ENCODE measurements at regions not wholly inside any gene's neighbourhood (a gene's known extent, or its start where the extent isn't known, plus 50 kb on each side); places are given as distances from the start of the nearest gene placed in this dataset.

DNA sequence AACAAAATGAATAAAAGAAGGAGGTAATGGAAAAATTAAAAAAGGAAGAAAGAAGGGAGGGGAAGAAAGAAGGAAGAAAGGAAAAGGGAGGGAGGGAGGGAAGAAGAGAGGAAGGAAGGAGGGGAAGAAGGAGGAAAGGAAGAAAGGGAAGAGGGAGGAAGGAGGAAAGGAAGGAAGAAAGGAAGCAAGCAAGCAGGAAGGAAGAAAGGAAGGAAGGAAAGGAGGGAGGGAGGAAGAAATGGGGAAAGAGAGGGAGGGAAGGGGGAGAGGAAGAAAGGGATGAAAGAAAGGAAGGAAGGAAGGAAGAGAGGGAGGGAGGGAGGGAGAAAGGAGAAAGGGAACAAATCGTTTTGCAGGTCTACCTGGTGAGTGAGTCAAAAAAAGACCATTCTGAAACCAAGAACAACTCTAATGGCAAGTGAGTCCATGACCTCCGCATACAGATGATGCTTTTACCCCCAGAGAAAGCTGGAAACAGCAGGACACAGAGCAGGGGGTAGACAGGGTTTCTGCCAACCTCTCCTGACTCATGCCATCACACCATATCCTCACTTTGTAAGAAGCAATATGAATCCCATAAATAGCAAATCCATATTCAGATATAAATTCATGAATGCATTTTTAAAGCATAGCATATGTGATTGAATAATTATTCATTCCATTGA, 1112.9 kb upstream of the AUTS2 start:
- H3K79me1 ChIP-seq (replicated peaks; ENCODE audit: low read length, poor library complexity, severe bottlenecking), result no peaks in the 10 kb centered on the region
- H3K27ac ChIP-seq (ENCODE audit: low read length, poor library complexity, severe bottlenecking), result no peak overlapping the region
- H3K4me3 ChIP-seq (ENCODE audit: insufficient read depth in 1 of 2, low read depth in 1 of 2, low read length in 2 of 2), result no peak overlapping the region
- no peaks in the 10 kb centered on the region for H3K4me1 ChIP-seq (ENCODE audit: control insufficient read depth, insufficient read depth, low read depth, low read length)
- no peak overlapping the region for H2BK12ac ChIP-seq (ENCODE audit: low read length in 2 of 2)
- H2BK120ac ChIP-seq (ENCODE audit: low read depth, low read length), result no peak overlapping the region
- no peak overlapping the region for H3K18ac ChIP-seq (ENCODE audit: low read depth in 1 of 2, low read length in 2 of 2)
- H2BK15ac ChIP-seq (ENCODE audit: low read depth, poor library complexity, severe bottlenecking), result no peak overlapping the region
- peaks cover 5% of the 10 kb centered on the region for H3K9me3 ChIP-seq (ENCODE audit: control insufficient read depth, low read length)
- WGBS, result 58% methylated on average over 2 of the region's 2 CpGs
- H3K9ac ChIP-seq (ENCODE audit: low read length), result no peak overlapping the region
- no peak overlapping the region for H4K91ac ChIP-seq (ENCODE audit: low read length)
- no peak overlapping the region for H3K4me2 ChIP-seq (ENCODE audit: low read length, poor library complexity, severe bottlenecking)
- H2AK5ac ChIP-seq (ENCODE audit: low read length, severe bottlenecking), result no peak overlapping the region
- no peak overlapping the region for H2AFZ ChIP-seq (ENCODE audit: low read depth, low read length)
- no peak overlapping the region for H4K8ac ChIP-seq (ENCODE audit: low read length)
- H3K4ac ChIP-seq (ENCODE audit: low read depth in 1 of 2, low read length in 2 of 2), result no peak overlapping the region
- no peaks in the 10 kb centered on the region for H3K27me3 ChIP-seq (ENCODE audit: control insufficient read depth in 1 of 2, insufficient read depth in 1 of 2, low read length in 2 of 2)
- no peak overlapping the region for H3K14ac ChIP-seq (ENCODE audit: low read length in 2 of 2)
- H3K23ac ChIP-seq (ENCODE audit: low read length in 2 of 2), result no peak overlapping the region
- no peak for DNase-seq
- H2BK5ac ChIP-seq (ENCODE audit: low read depth, low read length, poor library complexity, severe bottlenecking), result no peak overlapping the region
- H3K36me3 ChIP-seq (ENCODE audit: control insufficient read depth in 1 of 2, insufficient read depth in 2 of 2, low read depth in 1 of 2, low read length in 2 of 2), result no peaks in the 10 kb centered on the region

DNA sequence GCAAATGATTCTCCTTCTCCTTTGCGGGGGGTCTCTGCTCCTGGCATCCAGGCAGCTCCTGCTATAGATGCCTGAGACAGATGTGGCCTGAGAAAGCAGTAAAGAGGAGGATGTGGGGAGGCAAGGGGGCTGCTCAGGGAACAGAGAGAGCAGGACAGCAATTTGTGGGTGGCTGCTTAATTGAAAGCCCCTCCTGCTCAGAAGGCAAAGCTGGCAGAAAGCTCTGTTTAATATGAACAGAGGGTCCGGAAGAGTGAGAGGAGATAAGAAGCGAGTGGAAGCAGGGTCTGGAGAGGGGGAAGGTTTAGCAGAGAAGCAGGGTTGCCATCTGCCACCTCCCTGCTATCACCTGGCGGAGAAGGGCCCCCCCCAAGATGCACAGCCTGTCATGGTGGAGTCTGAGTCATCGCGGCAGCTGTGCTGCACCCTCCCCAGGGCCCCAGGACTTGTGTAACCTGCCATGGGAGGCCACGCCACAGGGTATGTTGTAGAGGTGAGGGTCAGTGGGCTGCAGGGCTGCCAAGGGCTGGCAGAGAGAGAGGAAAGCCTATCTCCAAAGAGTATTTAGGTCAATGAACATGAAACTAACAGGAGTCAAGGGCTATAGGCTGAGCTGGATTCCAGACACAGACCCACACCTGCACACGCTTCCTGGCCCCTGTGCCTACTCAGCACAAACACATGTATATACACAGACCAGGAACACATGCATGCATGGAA, 1109.8 kb upstream of the AUTS2 start:
- Histone ChIP-seq H2BK15ac (ENCODE audit: low read depth, poor library complexity, severe bottlenecking) (no peak overlapping the region), H3K4ac (ENCODE audit: low read depth in 1 of 2, low read length in 2 of 2) (no peak overlapping the region), H3K9ac (ENCODE audit: low read length) (no peak overlapping the region), H3K4me3 (ENCODE audit: insufficient read depth in 1 of 2, low read depth in 1 of 2, low read length in 2 of 2) (no peak overlapping the region), H4K91ac (ENCODE audit: low read length) (no peak overlapping the region), H2BK5ac (ENCODE audit: low read depth, low read length, poor library complexity, severe bottlenecking) (no peak overlapping the region), H2AK5ac (ENCODE audit: low read length, severe bottlenecking) (no peak overlapping the region), H3K27ac (ENCODE audit: low read length, poor library complexity, severe bottlenecking) (no peak overlapping the region), H3K23ac (ENCODE audit: low read length in 2 of 2) (no peak overlapping the region), H3K14ac (ENCODE audit: low read length in 2 of 2) (no peak overlapping the region), H3K18ac (ENCODE audit: low read depth in 1 of 2, low read length in 2 of 2) (no peak overlapping the region), H3K9me3 (ENCODE audit: control insufficient read depth, low read length) (peaks cover 11% of the 10 kb centered on the region), H3K79me1 (replicated peaks; ENCODE audit: low read length, poor library complexity, severe bottlenecking) (no peaks in the 10 kb centered on the region), H2BK12ac (ENCODE audit: low read length in 2 of 2) (no peak overlapping the region), H2AFZ (ENCODE audit: low read depth, low read length) (no peak overlapping the region), H3K4me2 (ENCODE audit: low read length, poor library complexity, severe bottlenecking) (no peak overlapping the region), H2BK120ac (ENCODE audit: low read depth, low read length) (no peak overlapping the region), H4K8ac (ENCODE audit: low read length) (no peak overlapping the region), H3K27me3 (ENCODE audit: control insufficient read depth in 1 of 2, insufficient read depth in 1 of 2, low read length in 2 of 2) (no peaks in the 10 kb centered on the region), H3K4me1 (ENCODE audit: control insufficient read depth, insufficient read depth, low read depth, low read length) (no peaks in the 10 kb centered on the region), H3K36me3 (ENCODE audit: control insufficient read depth in 1 of 2, insufficient read depth in 2 of 2, low read depth in 1 of 2, low read length in 2 of 2) (no peaks in the 10 kb centered on the region)
- 80% methylated on average over 7 of the region's 8 CpGs for WGBS
- DNase-seq, result no peak

DNA sequence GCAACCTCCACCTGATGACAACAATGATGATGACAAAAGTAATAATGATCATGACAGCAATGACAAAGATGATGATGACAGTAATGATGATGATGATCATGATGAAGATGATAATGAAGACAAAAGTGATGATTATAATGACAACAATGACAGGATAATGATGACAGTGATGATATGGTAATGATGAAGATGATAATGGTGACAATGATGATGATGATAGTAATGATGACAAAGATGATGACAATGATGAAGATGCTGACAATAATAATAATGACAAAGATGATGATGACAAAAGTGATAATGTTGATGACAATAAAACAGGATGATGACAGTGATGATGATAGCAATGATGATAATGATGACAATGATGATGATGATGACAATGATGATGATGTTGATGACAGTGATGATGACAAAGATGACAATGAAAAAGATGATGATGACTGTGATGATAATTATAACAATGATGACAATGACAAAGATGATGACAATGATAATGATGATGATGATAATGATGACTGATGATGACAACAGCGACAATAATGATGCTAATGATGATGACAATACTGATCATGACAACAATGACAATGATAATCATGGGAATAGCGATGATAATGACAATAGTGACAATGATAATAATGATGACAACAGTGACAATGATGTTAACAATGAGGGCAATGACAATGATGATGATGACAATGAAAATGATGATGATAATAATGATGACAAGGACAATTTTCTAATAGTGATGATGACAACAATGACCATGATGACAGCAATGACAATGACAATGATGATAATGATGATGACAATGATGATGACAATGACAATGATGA, 1106.5 kb upstream of the AUTS2 start:
- Histone ChIP-seq H3K9me3 (ENCODE audit: control insufficient read depth, low read length) (peaks cover 12% of the 10 kb centered on the region), H3K27ac (ENCODE audit: low read length, poor library complexity, severe bottlenecking) (no peak overlapping the region), H4K8ac (ENCODE audit: low read length) (no peak overlapping the region), H3K27me3 (ENCODE audit: control insufficient read depth in 1 of 2, insufficient read depth in 1 of 2, low read length in 2 of 2) (no peaks in the 10 kb centered on the region), H4K91ac (ENCODE audit: low read length) (no peak overlapping the region), H3K23ac (ENCODE audit: low read length in 2 of 2) (no peak overlapping the region), H3K4me3 (ENCODE audit: insufficient read depth in 1 of 2, low read depth in 1 of 2, low read length in 2 of 2) (no peak overlapping the region), H2BK120ac (ENCODE audit: low read depth, low read length) (no peak overlapping the region), H2BK12ac (ENCODE audit: low read length in 2 of 2) (no peak overlapping the region), H2BK15ac (ENCODE audit: low read depth, poor library complexity, severe bottlenecking) (no peak overlapping the region), H2AFZ (ENCODE audit: low read depth, low read length) (no peak overlapping the region), H2BK5ac (ENCODE audit: low read depth, low read length, poor library complexity, severe bottlenecking) (no peak overlapping the region), H3K4me1 (ENCODE audit: control insufficient read depth, insufficient read depth, low read depth, low read length) (no peaks in the 10 kb centered on the region), H3K14ac (ENCODE audit: low read length in 2 of 2) (no peak overlapping the region), H2AK5ac (ENCODE audit: low read length, severe bottlenecking) (no peak overlapping the region), H3K4me2 (ENCODE audit: low read length, poor library complexity, severe bottlenecking) (no peak overlapping the region), H3K18ac (ENCODE audit: low read depth in 1 of 2, low read length in 2 of 2) (no peak overlapping the region), H3K79me1 (replicated peaks; ENCODE audit: low read length, poor library complexity, severe bottlenecking) (no peaks in the 10 kb centered on the region), H3K9ac (ENCODE audit: low read length) (no peak overlapping the region), H3K4ac (ENCODE audit: low read depth in 1 of 2, low read length in 2 of 2) (no peak overlapping the region), H3K36me3 (ENCODE audit: control insufficient read depth in 1 of 2, insufficient read depth in 2 of 2, low read depth in 1 of 2, low read length in 2 of 2) (no peaks in the 10 kb centered on the region)
- 69% methylated on average over 2 of the region's 2 CpGs for WGBS
- no peak for DNase-seq

DNA sequence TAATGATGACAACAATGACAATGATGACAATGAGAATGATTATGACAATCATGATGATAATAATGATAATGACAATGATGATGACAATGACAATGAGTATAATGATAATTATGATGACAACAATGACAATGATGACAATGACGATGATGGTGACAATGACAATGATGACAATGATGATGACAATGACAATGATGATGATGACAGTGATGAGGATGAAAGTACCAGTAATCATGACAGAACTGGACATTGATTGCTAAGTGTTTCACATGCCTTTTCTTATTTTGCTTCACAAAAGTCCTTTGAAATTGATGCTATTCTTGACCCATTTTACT, 1106.0 kb upstream of the AUTS2 start:
- H3K27ac ChIP-seq (ENCODE audit: low read length, poor library complexity, severe bottlenecking), result no peak overlapping the region
- H4K91ac ChIP-seq (ENCODE audit: low read length), result no peak overlapping the region
- no peaks in the 10 kb centered on the region for H3K4me1 ChIP-seq (ENCODE audit: control insufficient read depth, insufficient read depth, low read depth, low read length)
- no peak overlapping the region for H3K4me3 ChIP-seq (ENCODE audit: insufficient read depth in 1 of 2, low read depth in 1 of 2, low read length in 2 of 2)
- no peaks in the 10 kb centered on the region for H3K27me3 ChIP-seq (ENCODE audit: control insufficient read depth in 1 of 2, insufficient read depth in 1 of 2, low read length in 2 of 2)
- no peak overlapping the region for H4K8ac ChIP-seq (ENCODE audit: low read length)
- no peak overlapping the region for H2AK5ac ChIP-seq (ENCODE audit: low read length, severe bottlenecking)
- H2BK120ac ChIP-seq (ENCODE audit: low read depth, low read length), result no peak overlapping the region
- H3K9me3 ChIP-seq (ENCODE audit: control insufficient read depth, low read length), result peaks cover 13% of the 10 kb centered on the region
- H3K36me3 ChIP-seq (ENCODE audit: control insufficient read depth in 1 of 2, insufficient read depth in 2 of 2, low read depth in 1 of 2, low read length in 2 of 2), result no peaks in the 10 kb centered on the region
- H2BK12ac ChIP-seq (ENCODE audit: low read length in 2 of 2), result no peak overlapping the region
- no peak overlapping the region for H3K18ac ChIP-seq (ENCODE audit: low read depth in 1 of 2, low read length in 2 of 2)
- no peak overlapping the region for H3K14ac ChIP-seq (ENCODE audit: low read length in 2 of 2)
- no peaks in the 10 kb centered on the region for H3K79me1 ChIP-seq (replicated peaks; ENCODE audit: low read length, poor library complexity, severe bottlenecking)
- no peak for DNase-seq
- 90% methylated on average over 1 of the region's 1 CpG for WGBS
- no peak overlapping the region for H3K9ac ChIP-seq (ENCODE audit: low read length)
- no peak overlapping the region for H2BK5ac ChIP-seq (ENCODE audit: low read depth, low read length, poor library complexity, severe bottlenecking)
- H3K4me2 ChIP-seq (ENCODE audit: low read length, poor library complexity, severe bottlenecking), result no peak overlapping the region
- no peak overlapping the region for H3K4ac ChIP-seq (ENCODE audit: low read depth in 1 of 2, low read length in 2 of 2)
- H3K23ac ChIP-seq (ENCODE audit: low read length in 2 of 2), result no peak overlapping the region
- H2AFZ ChIP-seq (ENCODE audit: low read depth, low read length), result no peak overlapping the region
- H2BK15ac ChIP-seq (ENCODE audit: low read depth, poor library complexity, severe bottlenecking), result no peak overlapping the region
